Muscle layer of duodenum (tissue), 2 donors: ENCODE measurements at regions not wholly inside any gene's neighbourhood (a gene's known extent, or its start where the extent isn't known, plus 50 kb on each side); places are given as distances from the start of the nearest gene placed in this dataset.

ENCODE experiments used
- H3K27ac ChIP-seq: one replicate; pipeline ENCODE4 v1.7.0; 2013; ENCODE audit warnings: mild to moderate bottlenecking, low read length
- H3K27me3 ChIP-seq: one replicate; pipeline ENCODE4 v1.7.0; 2013; ENCODE audit warnings: low read depth, mild to moderate bottlenecking, control low read depth, low read length
- H3K36me3 ChIP-seq, 2 donors: one replicate each; pipeline ENCODE4 v1.7.0; 2013; ENCODE audit warnings: low read length in 2 of 2, control low read depth in 1 of 2, mild to moderate bottlenecking in 1 of 2; ENCODE audit not compliant: insufficient read depth in 2 of 2, control insufficient read depth in 1 of 2
- H3K4me1 ChIP-seq, 2 donors: one replicate each; pipeline ENCODE4 v1.7.0; 2013; ENCODE audit warnings: low read length in 2 of 2, mild to moderate bottlenecking in 2 of 2, control low read depth in 1 of 2, moderate library complexity in 1 of 2; ENCODE audit not compliant: insufficient read depth in 2 of 2, control insufficient read depth in 1 of 2
- H3K4me3 ChIP-seq, 2 donors: one replicate each; pipeline ENCODE4 v1.7.0; 2013; ENCODE audit warnings: low read length in 2 of 2, low read depth in 1 of 2, mild to moderate bottlenecking in 1 of 2
- H3K9me3 ChIP-seq, 2 donors: one replicate each; pipeline ENCODE4 v1.7.0; 2013; ENCODE audit warnings: low read length in 2 of 2, control low read depth in 1 of 2, mild to moderate bottlenecking in 1 of 2; ENCODE audit not compliant: control insufficient read depth in 1 of 2
- donor health status: healthy.

DNA sequence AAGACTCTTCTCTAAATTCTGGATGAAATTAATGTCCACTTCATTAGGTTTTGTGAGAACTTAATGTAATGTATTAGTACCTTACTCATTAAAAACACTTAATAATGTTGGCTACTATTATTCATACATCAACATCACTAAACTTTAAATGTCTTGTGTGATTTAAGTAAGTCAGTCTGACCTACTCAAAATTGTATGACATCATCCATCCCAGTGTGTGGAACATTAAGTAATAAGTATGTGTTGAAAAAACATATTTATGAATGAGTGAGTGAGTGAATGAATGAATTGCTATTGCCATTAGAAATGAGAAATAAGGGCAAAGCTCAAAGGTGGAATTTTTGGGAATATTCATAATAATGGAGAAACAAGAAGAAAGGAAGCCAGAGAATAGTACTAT, 285.8 kb downstream of the HTR1B start:
- H3K36me3 ChIP-seq, result no peaks in the 10 kb centered on the region
- no peak overlapping the region for H3K4me3 ChIP-seq

GRCh38 chr6:77173472-77174074, 289.7 kb downstream of the HTR1B start:
- Histone ChIP-seq H3K27ac (no peak overlapping the region), H3K4me3 (no peak overlapping the region), H3K27me3 (no peaks in the 10 kb centered on the region), H3K9me3 (no peaks in the 10 kb centered on the region), H3K36me3 (no peaks in the 10 kb centered on the region), H3K4me1 (no peaks in the 10 kb centered on the region)

More for the DNA sequence above, 285.8 kb downstream of the HTR1B start:
- Histone ChIP-seq H3K27me3 (no peaks in the 10 kb centered on the region), H3K4me1 (no peaks in the 10 kb centered on the region), H3K27ac (no peak overlapping the region), H3K9me3 (no peaks in the 10 kb centered on the region)

GRCh38 chr6:77172578-77172977, 290.7 kb downstream of the HTR1B start:
- Histone ChIP-seq H3K36me3 (no peaks in the 10 kb centered on the region), H3K4me3 (no peak overlapping the region)

DNA sequence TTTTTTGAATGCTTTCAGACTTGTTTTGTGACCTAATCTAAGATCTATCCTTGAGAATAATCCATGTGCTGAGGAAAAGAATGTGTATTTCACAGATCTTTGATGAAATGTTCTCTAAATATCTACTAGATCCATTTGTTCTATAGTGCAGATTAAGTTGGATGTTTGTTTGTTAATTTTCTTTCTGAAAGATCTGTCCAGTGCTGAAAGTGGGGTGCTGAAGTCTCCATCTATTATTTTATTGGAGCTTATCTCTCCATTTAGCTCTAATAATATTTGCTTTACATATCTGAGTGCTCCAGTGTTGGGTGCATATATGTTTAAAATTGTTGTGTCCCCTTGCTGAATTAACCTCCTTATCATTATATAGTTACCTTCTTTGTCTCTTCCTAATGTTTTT, 303.6 kb downstream of the HTR1B start:
- no peaks in the 10 kb centered on the region for H3K36me3 ChIP-seq
- no peak overlapping the region for H3K4me3 ChIP-seq
- peaks cover 0 to 2% of the 10 kb centered on the region in 2 donors for H3K9me3 ChIP-seq
- H3K27ac ChIP-seq, result no peak overlapping the region
- H3K27me3 ChIP-seq, result no peaks in the 10 kb centered on the region
- H3K4me1 ChIP-seq, result no peaks in the 10 kb centered on the region

More at GRCh38 chr6:77172578-77172977, 290.7 kb downstream of the HTR1B start:
- H3K9me3 ChIP-seq, result no peaks in the 10 kb centered on the region
- H3K4me1 ChIP-seq, result no peaks in the 10 kb centered on the region
- no peaks in the 10 kb centered on the region for H3K27me3 ChIP-seq
- H3K27ac ChIP-seq, result no peak overlapping the region

DNA sequence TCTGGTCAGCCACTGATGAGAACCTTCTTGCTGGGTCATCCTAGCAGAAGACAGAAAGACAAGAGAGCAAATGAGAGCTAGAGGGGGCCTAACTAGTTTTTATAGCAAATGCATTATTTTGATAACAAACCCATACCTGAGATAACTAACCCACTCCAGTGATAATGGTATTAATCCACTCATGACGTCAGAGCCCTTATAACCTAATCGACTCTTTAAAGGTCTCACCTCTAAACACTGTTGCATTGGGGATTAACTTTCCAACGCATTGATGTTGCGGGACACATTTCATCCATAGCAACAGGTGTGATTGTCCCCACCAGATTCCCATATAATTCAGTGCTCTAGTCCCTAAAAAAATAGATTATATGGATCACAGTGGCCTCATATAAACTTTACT, 312.1 kb downstream of the HTR1B start:
- Histone ChIP-seq H3K9me3 (no peaks in the 10 kb centered on the region), H3K4me1 (no peaks in the 10 kb centered on the region), H3K27ac (no peak overlapping the region), H3K4me3 (no peak overlapping the region), H3K36me3 (no peaks in the 10 kb centered on the region), H3K27me3 (no peaks in the 10 kb centered on the region)

DNA sequence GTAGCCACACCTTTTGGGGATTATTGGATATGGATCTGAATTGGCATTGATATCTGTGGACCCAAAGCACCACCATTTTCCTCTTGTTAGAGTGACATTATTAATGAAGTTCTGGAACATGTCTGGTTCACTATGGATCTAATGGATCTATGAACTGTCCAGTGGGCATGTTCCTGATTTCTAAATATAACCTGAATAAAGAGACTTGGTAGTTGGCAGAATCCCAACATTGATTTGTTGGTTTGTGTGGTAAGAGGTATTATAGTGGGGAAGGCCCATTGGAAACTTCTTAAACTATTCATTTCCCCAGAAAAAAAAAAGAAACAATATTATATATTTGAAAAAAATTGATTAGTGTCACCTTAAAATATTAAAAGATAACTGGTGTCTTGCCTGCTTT, 312.6 kb downstream of the HTR1B start:
- Histone ChIP-seq H3K27ac (no peak overlapping the region), H3K27me3 (no peaks in the 10 kb centered on the region), H3K4me1 (no peaks in the 10 kb centered on the region), H3K9me3 (no peaks in the 10 kb centered on the region), H3K4me3 (no peak overlapping the region), H3K36me3 (no peaks in the 10 kb centered on the region)

DNA sequence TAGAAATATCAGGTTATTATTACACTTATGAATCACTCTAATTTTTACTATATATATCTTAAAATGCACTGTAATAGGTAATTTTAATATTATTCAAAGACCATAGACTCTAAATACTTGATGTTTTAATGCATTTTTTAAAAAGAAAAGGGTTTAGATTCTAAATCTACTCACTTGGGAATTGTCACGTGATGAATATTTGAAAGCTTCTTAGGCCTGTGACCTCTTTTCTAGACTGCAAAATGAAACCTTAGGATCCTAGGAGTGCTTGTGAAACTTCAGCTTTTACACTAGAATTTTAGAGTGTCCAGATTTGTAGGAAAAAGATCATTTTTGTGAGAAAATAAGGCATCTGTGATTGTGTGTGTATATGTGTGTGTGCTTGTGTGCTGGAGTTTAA, 318.0 kb downstream of the HTR1B start:
- no peaks in the 10 kb centered on the region for H3K36me3 ChIP-seq
- no peak overlapping the region for H3K4me3 ChIP-seq
- no peaks in the 10 kb centered on the region for H3K4me1 ChIP-seq
- H3K27ac ChIP-seq, result no peak overlapping the region
- H3K9me3 ChIP-seq, result no peaks in the 10 kb centered on the region
- no peaks in the 10 kb centered on the region for H3K27me3 ChIP-seq

- Histone ChIP-seq H3K36me3 (no peaks in the 10 kb centered on the region), H3K4me1 (no peaks in the 10 kb centered on the region), H3K4me3 (no peak overlapping the region), H3K9me3 (no peaks in the 10 kb centered on the region), H3K27ac (no peak overlapping the region), H3K27me3 (no peaks in the 10 kb centered on the region)
Observed at GRCh38 chr6:77143659-77144447, 319.4 kb downstream of the HTR1B start.

GRCh38 chr6:77136086-77136485, 327.2 kb downstream of the HTR1B start:
- Histone ChIP-seq H3K9me3 (no peaks in the 10 kb centered on the region), H3K27me3 (no peaks in the 10 kb centered on the region), H3K4me1 (no peaks in the 10 kb centered on the region), H3K4me3 (no peak overlapping the region), H3K36me3 (no peaks in the 10 kb centered on the region), H3K27ac (no peak overlapping the region)

DNA sequence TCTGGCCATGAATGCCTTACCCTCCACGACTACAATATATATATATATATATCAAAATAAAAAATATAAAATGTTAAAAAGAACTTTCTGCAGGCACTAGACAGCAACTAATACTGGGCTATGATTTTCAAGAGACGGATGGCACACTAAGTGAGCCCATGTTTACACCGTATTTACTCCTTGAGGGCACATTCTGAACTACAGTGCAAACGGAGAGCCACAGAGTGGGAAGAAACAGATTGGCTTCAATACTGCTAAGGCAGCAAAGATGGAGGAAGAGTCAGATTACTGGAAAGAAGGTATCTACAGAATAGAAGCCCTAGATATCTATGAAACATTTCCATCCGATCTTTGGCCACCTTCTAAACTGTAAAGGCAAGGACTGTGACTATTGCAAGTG, 330.3 kb downstream of the HTR1B start:
- Histone ChIP-seq H3K4me1 (no peaks in the 10 kb centered on the region), H3K27me3 (no peaks in the 10 kb centered on the region), H3K4me3 (no peak overlapping the region), H3K27ac (no peak overlapping the region), H3K36me3 (no peaks in the 10 kb centered on the region), H3K9me3 (peaks cover 0 to 3% of the 10 kb centered on the region in 2 donors)

DNA sequence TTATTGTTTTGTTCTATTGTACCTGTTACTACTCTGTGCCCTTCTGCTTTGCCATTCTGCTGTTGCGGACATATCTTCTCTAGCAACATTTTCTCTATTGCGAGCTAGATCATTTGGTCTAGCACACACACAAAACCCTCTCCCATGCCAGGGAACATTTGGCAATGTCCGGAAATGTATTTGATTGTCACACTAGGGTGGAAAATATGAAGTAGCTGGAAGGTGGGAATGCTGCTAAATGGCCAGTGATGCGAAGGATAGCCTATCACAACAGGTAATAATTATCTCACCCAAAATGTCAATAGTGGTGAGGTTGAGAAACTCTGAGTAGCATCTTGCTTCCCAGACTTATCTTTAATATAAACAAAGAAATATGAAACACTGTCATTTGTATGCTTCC, 331.9 kb downstream of the HTR1B start:
- no peaks in the 10 kb centered on the region for H3K27me3 ChIP-seq
- H3K4me3 ChIP-seq, result no peak overlapping the region
- no peaks in the 10 kb centered on the region for H3K4me1 ChIP-seq
- H3K36me3 ChIP-seq, result no peaks in the 10 kb centered on the region
- H3K9me3 ChIP-seq, result peaks cover 0 to 8% of the 10 kb centered on the region in 2 donors
- no peak overlapping the region for H3K27ac ChIP-seq

DNA sequence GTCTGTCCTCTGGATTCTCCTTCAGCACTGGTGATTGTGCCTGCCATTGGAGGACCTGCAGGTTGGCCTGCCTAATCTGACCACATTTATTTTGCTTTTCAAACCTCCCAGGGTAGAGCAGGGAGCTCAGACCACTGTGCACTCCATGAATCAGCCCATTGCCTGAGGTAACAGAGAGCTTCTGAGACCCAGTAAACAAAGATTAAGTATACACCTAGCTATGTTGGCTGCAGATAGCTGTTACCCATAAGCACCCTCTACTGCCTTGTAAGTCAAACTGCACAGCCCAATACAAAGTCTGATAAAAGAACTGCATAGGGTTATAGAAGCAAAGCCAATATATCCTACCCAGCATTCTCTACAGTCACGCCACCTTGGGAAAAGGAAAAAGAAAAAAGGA, 338.7 kb downstream of the HTR1B start:
- Histone ChIP-seq H3K9me3 (peaks cover 6 to 12% of the 10 kb centered on the region in 2 donors), H3K36me3 (no peaks in the 10 kb centered on the region), H3K27me3 (no peaks in the 10 kb centered on the region), H3K4me3 (no peak overlapping the region), H3K4me1 (no peaks in the 10 kb centered on the region), H3K27ac (no peak overlapping the region)
